NCI-H2196 treated with DMSO at 0.1 percent for 48 hours (cell line): ENCODE measurements at regions not wholly inside any gene's neighbourhood (a gene's known extent, or its start where the extent isn't known, plus 50 kb on each side); places are given as distances from the start of the nearest gene placed in this dataset.
"Not testable (repeated sequence)": the region's sequence is repeated elsewhere in the genome, so short reads cannot be mapped to it uniquely, and the experiment has no call there.

Experiments used
- DNase-seq: peaks from one replicate; lab custom pipeline; 2025; ENCODE audit not compliant: unreplicated experiment; lab: John Stamatoyannopoulos, UW

- DNase-seq = not testable (repeated sequence)
Measured at GRCh38 chr6:84837068-84837866, 72.9 kb upstream of the TBX18 start.

GRCh38 chr6:84836366-84836765, 72.0 kb upstream of the TBX18 start:
- no peak for DNase-seq

GRCh38 chr6:84835340-84835739, 70.9 kb upstream of the TBX18 start:
- no peak for DNase-seq

- not testable (repeated sequence) for DNase-seq
Measured at GRCh38 chr6:84831924-84832323, 67.5 kb upstream of the TBX18 start.

- DNase-seq = no peak
Measured at GRCh38 chr6:84825461-84825860, 61.1 kb upstream of the TBX18 start.

GRCh38 chr6:84821314-84821713, 56.9 kb upstream of the TBX18 start:
- not testable (repeated sequence) for DNase-seq

- DNase-seq = no peak
Measured at GRCh38 chr6:84816741-84817140, 52.3 kb upstream of the TBX18 start.

- DNase-seq = no peak
Measured at GRCh38 chr6:84815896-84816735, 51.7 kb upstream of the TBX18 start.
